ENCODE measurements at regions not wholly inside any gene's neighbourhood (a gene's known extent, or its start where the extent isn't known, plus 50 kb on each side); places are given as distances from the start of the nearest gene placed in this dataset.

- TF ChIP-seq CTCF (IDR thresholded peaks at IDR 0.05; ENCODE audit: low read length) (no peak), EZH2 (IDR thresholded peaks at IDR 0.05; ENCODE audit: borderline replicate concordance, low read length) (no peak)
Observed at GRCh38 chr15:52922871-52923270, 132.7 kb upstream of the ONECUT1 start.

Measured in OCI-LY1 (cell line).